Panc1 (cell line): ENCODE measurements at regions not wholly inside any gene's neighbourhood (a gene's known extent, or its start where the extent isn't known, plus 50 kb on each side); places are given as distances from the start of the nearest gene placed in this dataset.

Source experiments
- ATAC-seq: fragments of 200-7000 bp; cut with Tn5 transposase; 2 replicates; pipeline ENCODE4 v1.9.1; 2020; ENCODE audit warnings: mild to moderate bottlenecking, moderate library complexity
- BruUV-seq: library from RNA; stranded (reverse); fragments of 400-500 nt; replicated peaks from 2 replicates; lab custom pipeline; 2021; lab: Mats Ljungman, UMichigan
- CTCF ChIA-PET: fragments of 300-600 bp; sonication (Branson Sonifier 250); formaldehyde crosslinking; loops from one replicate; lab custom pipeline; 2022; ENCODE audit warnings: antibody characterized with exemption; lab: Charles Lee
- POLR2A ChIA-PET: fragments of 300-600 bp; sonication (Branson Sonifier 250); formaldehyde crosslinking; loops from one replicate; lab custom pipeline; 2022; ENCODE audit warnings: antibody characterized with exemption; lab: Charles Lee
- DNase-seq: peaks from one replicate; pipeline ENCODE4 v3.0.0-alpha.2; 2010; ENCODE audit warnings: low read depth, low spot score
- H3K27ac ChIP-seq: 2 replicates; pipeline ENCODE4 v1.5.1; 2011; ENCODE audit warnings: mild to moderate bottlenecking, low read length, inconsistent platforms
- H3K27me3 ChIP-seq: fragments of 200-500 bp; sonication (Bioruptor generic); 2 replicates; pipeline ENCODE4 v1.6.0; 2014; ENCODE audit warnings: low read length, inconsistent platforms; ENCODE audit not compliant: control insufficient read depth, insufficient read depth
- H3K36me3 ChIP-seq: fragments of 200-500 bp; sonication (Bioruptor generic); 2 replicates; pipeline ENCODE4 v1.5.1; 2014; ENCODE audit warnings: inconsistent platforms, mild to moderate bottlenecking, low read length, moderate library complexity; ENCODE audit not compliant: control insufficient read depth, insufficient read depth
- H3K4me1 ChIP-seq: 2 replicates; pipeline ENCODE4 v1.5.1; 2011; ENCODE audit warnings: inconsistent platforms, mild to moderate bottlenecking, low read length, moderate library complexity; ENCODE audit not compliant: control insufficient read depth, insufficient read depth
- H3K4me3 ChIP-seq, 2 experiments: 2 replicates each; pipeline ENCODE4 v1.5.1; 2011 to 2012; ENCODE audit warnings: low read depth in 2 of 2, low read length in 2 of 2, mild to moderate bottlenecking in 2 of 2, inconsistent platforms in 1 of 2, moderate library complexity in 1 of 2
- H3K9me3 ChIP-seq: fragments of 200-500 bp; sonication (Bioruptor generic); 2 replicates; pipeline ENCODE4 v1.5.1; 2014; ENCODE audit warnings: low read depth, mild to moderate bottlenecking, inconsistent platforms, low read length, moderate library complexity; ENCODE audit not compliant: control insufficient read depth, insufficient read depth
- POLR2AphosphoS5 ChIP-seq: IDR thresholded peaks from 2 replicates; pipeline ENCODE4 v1.6.1; 2012; ENCODE audit warnings: mild to moderate bottlenecking, low read depth, low read length, moderate library complexity
- SIN3A ChIP-seq: IDR thresholded peaks from 2 replicates; pipeline ENCODE4 v1.6.1; 2012; ENCODE audit warnings: low read depth, mild to moderate bottlenecking, low read length, moderate library complexity, borderline replicate concordance; ENCODE audit not compliant: insufficient read depth
- TCF7L2 ChIP-seq: IDR thresholded peaks from 2 replicates; pipeline ENCODE4 v1.6.1; 2011; ENCODE audit warnings: mild to moderate bottlenecking, low read depth, low read length, inconsistent platforms
- in situ Hi-C: cut with HindIII; loops from 2 replicates; pipeline ENCODE4 v1.10.0; 2016; ENCODE audit warnings: low sequenced_read_pairs, low pct_unique_long_range_greater_than_20kb
- intact Hi-C: fragments of 100-400 bp; cut with micrococcal nuclease; formaldehyde crosslinking; loops from one replicate; pipeline ENCODE4 v1.10.0; 2022; ENCODE audit not compliant: unreplicated experiment
- TF ChIP-seq, protein P1 (sequence below): fragments of 450-650 bp; IDR thresholded peaks from 2 replicates; pipeline ENCODE4 v1.5.1; 2017; ENCODE audit warnings: mild to moderate bottlenecking
- TF ChIP-seq, protein P2 (sequence below), 2 experiments: IDR thresholded peaks; 2 replicates each; pipeline ENCODE4 v1.6.1; 2011 to 2012; ENCODE audit warnings: low read depth in 2 of 2, control low read depth in 1 of 2, low read length in 1 of 2, mild to moderate bottlenecking in 1 of 2, moderate library complexity in 1 of 2; ENCODE audit not compliant: insufficient read depth in 1 of 2

DNA sequence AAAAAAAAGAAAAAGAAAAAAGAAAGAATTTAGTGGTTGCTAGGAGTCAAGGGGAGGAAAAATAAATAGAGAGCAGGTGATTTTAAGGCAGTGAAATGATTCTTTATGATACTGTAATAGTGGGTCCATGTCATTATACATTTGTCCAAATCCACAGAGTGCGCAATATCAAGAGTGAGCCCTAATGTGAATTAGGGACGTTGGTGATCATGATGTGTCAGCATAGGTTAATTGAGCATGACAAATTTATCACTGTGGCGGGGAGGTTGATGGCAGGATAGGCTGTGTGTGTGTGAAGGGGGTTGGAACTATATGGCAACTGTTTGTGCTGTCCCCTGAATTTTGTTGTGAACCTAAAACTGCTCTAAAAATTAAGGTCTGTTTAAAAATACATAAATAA lies 357.8 kb downstream of the ICE1 start:
- Histone ChIP-seq H3K4me3 (no peak overlapping the region), H3K27me3 (no peaks in the 10 kb centered on the region), H3K9me3 (no peaks in the 10 kb centered on the region), H3K27ac (no peak overlapping the region), H3K4me1 (no peaks in the 10 kb centered on the region), H3K36me3 (no peaks in the 10 kb centered on the region)
- DNase-seq (no peak), ATAC-seq (no peak)
- in situ Hi-C loops = no loop called here
- CTCF ChIA-PET = no interaction called here
- no TSS peak for BruUV-seq
- POLR2A ChIA-PET = no interaction called here
- intact Hi-C loops = no loop called here
- TF ChIP-seq, protein P1, sequence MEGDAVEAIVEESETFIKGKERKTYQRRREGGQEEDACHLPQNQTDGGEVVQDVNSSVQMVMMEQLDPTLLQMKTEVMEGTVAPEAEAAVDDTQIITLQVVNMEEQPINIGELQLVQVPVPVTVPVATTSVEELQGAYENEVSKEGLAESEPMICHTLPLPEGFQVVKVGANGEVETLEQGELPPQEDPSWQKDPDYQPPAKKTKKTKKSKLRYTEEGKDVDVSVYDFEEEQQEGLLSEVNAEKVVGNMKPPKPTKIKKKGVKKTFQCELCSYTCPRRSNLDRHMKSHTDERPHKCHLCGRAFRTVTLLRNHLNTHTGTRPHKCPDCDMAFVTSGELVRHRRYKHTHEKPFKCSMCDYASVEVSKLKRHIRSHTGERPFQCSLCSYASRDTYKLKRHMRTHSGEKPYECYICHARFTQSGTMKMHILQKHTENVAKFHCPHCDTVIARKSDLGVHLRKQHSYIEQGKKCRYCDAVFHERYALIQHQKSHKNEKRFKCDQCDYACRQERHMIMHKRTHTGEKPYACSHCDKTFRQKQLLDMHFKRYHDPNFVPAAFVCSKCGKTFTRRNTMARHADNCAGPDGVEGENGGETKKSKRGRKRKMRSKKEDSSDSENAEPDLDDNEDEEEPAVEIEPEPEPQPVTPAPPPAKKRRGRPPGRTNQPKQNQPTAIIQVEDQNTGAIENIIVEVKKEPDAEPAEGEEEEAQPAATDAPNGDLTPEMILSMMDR = no peak
- TF ChIP-seq TCF7L2 = no peak
- TF ChIP-seq SIN3A = no peak
- TF ChIP-seq, protein P2, sequence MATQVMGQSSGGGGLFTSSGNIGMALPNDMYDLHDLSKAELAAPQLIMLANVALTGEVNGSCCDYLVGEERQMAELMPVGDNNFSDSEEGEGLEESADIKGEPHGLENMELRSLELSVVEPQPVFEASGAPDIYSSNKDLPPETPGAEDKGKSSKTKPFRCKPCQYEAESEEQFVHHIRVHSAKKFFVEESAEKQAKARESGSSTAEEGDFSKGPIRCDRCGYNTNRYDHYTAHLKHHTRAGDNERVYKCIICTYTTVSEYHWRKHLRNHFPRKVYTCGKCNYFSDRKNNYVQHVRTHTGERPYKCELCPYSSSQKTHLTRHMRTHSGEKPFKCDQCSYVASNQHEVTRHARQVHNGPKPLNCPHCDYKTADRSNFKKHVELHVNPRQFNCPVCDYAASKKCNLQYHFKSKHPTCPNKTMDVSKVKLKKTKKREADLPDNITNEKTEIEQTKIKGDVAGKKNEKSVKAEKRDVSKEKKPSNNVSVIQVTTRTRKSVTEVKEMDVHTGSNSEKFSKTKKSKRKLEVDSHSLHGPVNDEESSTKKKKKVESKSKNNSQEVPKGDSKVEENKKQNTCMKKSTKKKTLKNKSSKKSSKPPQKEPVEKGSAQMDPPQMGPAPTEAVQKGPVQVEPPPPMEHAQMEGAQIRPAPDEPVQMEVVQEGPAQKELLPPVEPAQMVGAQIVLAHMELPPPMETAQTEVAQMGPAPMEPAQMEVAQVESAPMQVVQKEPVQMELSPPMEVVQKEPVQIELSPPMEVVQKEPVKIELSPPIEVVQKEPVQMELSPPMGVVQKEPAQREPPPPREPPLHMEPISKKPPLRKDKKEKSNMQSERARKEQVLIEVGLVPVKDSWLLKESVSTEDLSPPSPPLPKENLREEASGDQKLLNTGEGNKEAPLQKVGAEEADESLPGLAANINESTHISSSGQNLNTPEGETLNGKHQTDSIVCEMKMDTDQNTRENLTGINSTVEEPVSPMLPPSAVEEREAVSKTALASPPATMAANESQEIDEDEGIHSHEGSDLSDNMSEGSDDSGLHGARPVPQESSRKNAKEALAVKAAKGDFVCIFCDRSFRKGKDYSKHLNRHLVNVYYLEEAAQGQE (IDR thresholded peaks at IDR 0.05; ENCODE audit: insufficient read depth in 1 of 2, low read depth in 2 of 2, low read length in 1 of 2) = no peak
- no peak for TF ChIP-seq POLR2AphosphoS5

DNA sequence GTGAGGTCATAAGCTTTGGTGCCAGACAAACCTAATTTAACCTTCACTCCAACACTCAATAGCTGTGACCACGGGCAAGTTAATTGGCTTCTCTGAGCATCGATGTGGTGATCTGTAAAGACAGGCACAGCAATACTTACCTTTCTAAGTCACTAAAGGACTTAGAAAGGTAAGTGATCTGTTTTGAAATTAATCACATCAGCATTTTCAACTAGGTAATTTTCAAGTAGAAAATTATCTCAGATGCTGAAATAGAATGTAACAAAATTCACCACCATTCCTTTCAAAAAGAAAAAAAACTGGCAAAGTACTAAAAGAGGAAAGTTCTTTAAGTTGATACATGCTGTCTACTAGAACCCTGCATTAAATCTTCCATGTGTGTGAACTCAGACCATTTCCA lies 354.5 kb downstream of the ICE1 start:
- Histone ChIP-seq H3K4me3 (no peak overlapping the region), H3K36me3 (no peaks in the 10 kb centered on the region), H3K27ac (no peak overlapping the region), H3K9me3 (no peaks in the 10 kb centered on the region), H3K4me1 (no peaks in the 10 kb centered on the region), H3K27me3 (no peaks in the 10 kb centered on the region)
- POLR2A ChIA-PET = no interaction called here
- DNase-seq (no peak), ATAC-seq (no peak)
- intact Hi-C loops = no loop called here
- CTCF ChIA-PET = no interaction called here
- TF ChIP-seq, protein P2 (IDR thresholded peaks at IDR 0.05; ENCODE audit: insufficient read depth in 1 of 2, low read depth in 2 of 2, low read length in 1 of 2) = no peak
- TF ChIP-seq SIN3A (no peak), POLR2AphosphoS5 (no peak), TCF7L2 (no peak)
- TF ChIP-seq, protein P1 = no peak
- in situ Hi-C loops = no loop called here
- no TSS peak for BruUV-seq
